Stimulated activated CD8-positive, alpha-beta memory T cell treated with anti-CD3 and anti-CD28 coated beads, Interleukin-4, amount 100 ng/mL, for 24 hours (primary cell): ENCODE measurements at regions not wholly inside any gene's neighbourhood (a gene's known extent, or its start where the extent isn't known, plus 50 kb on each side); places are given as distances from the start of the nearest gene placed in this dataset.
"Not testable (repeated sequence)": the region's sequence is repeated elsewhere in the genome, so short reads cannot be mapped to it uniquely, and the experiment has no call there.

Experiments used
- DNase-seq: peaks from one replicate; pipeline ENCODE4 v3.0.0-alpha.2; 2020; ENCODE audit warnings: low read depth

DNA sequence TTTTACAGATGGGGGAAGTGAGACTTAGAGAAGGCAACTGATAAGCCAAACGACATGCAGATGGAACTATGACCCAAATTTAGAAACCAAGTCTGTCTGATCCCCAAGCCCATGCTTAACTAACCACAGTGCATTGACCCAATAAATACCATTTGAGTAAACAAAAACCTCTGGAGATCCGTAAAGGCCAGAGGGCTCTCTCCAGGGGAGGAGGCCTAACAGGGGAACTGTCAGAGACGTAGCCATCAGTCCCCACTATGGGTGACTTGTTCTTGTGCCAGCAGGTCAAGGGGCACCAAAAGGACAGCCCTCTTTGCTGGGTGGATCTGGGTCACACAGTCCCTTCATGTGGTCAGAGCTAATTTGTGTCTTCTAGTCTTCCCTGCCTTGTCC is 420.2 kb downstream of the BCOR start:
- no peak for DNase-seq

DNA sequence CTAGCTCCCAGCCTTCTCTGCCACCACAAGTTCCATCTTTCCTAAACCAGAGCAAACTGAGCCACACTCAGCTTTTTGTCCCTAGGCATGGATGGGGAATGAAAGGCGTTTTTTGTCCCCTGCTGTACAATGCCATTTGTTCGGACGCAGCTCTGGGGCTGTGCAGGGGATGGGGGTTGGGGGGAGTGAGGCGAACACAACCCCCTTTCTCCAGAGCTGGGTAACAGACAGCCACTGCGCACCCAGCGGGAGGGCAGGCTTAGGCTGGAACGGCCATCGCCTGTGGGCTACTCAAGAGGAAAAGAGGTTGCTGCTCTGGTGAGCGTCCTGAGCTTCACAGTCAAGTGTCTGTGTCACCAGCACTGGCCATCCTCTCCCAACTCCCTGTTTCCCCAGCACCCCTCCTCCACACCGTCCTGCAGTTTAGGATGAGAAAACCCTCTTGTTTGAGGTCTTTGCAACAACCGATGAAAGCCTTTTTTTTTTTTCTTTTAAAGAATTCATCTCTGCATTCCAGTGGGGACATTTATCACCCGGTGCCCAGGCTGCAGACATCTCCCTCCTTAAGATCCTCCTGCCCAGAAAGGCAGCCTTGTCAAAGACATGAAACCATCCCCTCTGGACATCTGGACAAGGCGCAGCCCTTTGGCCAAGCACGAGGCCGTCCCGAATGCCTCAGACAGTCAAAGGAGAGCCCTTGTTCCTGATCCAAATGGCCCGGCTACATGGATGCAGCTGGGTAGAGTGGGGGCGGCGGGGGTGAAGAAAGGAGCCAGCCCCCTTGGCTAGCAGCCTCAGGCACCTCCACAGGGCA is 419.6 kb downstream of the BCOR start:
- DNase-seq, result no peak

DNA sequence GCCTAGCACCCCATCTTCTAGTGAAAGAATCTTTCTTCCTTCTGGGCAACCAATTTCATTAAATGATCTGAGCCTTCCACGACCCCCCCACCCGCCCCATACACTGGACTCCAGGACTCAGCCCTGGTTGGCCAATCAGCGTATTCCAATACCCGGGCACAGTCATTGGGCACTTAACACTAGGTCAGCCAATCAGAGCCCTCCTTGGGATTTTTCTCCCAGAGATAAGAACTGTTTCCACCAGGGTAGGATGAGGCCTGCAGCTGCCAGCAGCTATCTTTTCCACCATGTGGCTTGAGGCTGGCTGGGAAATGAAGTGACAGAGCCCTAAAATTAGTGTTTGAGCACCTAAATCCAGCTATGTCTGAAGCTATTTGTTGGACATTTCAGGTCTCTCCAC is 418.8 kb downstream of the BCOR start:
- DNase-seq, result no peak

- no peak for DNase-seq
Observed at GRCh38 chrX:39679497-39680157, 418.1 kb downstream of the BCOR start.

- no peak for DNase-seq
Observed at GRCh38 chrX:39681885-39682284, 415.9 kb downstream of the BCOR start.

GRCh38 chrX:39682778-39683177 is 415.0 kb downstream of the BCOR start:
- no peak for DNase-seq

DNA sequence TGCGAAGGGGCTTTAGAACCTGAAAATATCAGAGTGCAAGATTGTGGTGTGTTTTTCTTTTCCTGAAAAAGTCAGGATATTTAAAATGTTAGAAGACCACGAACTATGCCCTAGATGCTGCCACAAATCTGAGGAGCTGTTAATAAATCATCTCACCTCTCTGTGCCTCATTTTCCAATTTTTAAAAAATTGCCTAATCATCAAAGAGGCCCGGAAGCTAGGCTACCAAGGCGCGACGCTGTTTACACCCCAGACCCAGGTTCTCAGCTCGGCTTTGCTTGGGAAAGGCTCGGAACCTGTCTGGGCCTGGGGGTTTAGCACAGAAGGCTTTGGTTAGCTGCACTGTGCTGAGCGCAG is 409.6 kb downstream of the BCOR start:
- no peak for DNase-seq

GRCh38 chrX:39688576-39689375 is 409.0 kb downstream of the BCOR start:
- DNase-seq, result no peak

DNA sequence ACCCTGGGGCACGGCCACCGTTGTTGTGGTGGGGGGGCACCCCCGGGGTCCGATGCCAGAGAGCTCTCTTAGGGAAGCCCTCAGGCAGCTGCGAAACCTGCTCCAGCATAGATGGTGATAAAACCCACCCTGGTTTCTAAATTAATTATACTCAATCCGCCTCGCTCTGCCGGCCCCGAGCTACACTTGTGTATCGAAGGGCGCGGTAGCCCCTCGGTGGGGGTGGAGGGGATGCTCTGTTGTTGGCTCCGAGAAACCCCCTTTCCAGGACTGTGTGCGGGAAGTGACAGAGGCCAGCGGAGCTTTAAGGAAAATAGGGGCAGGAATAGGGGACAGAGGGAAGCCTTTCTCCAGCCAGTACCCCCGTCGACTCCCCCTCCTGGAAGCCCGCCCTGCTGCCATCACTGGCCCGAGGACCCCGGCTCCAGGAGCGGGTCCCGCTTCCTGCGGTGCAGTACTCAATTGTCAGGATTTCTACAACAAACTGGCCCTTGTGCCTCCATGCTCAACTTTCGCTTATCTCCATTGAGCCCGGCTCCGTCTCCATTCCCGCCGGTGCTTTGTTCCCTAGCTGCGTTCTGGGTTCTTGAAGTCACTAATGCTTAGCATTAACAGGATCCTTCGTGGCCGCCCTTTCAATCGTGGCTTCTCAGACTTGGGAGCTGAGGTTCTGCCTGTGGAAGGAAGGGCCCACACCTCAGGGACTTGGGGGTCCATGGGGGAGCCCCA is 408.2 kb downstream of the BCOR start:
- no peak for DNase-seq

DNA sequence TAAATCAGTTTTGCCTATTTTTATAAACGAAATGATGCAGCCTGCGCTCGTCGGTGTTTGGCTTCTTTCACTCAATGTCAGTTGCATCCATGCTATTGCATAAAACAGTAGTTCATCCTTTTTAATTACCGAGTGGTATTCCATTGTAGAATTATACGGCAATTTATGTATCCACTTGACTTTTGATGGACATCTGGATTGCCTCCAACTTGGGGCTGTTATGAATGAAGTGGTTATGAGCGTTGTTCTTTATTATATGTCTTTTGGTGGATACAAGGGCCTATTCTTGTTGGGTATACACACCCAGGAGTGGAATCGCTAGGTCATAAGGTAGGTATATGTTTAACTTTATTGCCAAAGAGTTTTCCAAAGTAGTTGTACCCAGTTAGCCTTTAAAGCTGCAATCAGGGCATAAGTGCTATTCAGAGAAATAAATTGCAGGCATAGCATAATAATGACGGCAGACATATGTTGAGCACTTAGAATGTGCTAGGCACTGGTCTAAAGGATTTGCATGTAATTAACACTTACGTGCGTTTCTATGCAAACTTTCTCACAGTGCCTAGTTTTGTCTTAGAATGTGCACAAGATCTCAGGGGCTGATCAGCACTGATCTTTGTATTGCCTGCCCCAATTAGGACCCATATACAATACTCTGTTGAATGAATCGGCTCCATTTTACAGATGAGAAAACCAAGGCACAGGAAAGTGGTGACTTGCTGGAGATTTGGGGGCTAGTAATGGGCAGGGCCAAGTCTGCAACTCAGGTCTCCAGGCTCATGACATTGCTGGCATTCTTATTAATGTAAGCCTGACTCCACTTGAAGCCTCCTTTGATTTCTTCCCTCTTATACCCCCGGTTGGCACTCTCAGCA is 407.0 kb downstream of the BCOR start:
- no peak for DNase-seq

GRCh38 chrX:39691724-39692123 is 406.0 kb downstream of the BCOR start:
- DNase-seq, result no peak

DNA sequence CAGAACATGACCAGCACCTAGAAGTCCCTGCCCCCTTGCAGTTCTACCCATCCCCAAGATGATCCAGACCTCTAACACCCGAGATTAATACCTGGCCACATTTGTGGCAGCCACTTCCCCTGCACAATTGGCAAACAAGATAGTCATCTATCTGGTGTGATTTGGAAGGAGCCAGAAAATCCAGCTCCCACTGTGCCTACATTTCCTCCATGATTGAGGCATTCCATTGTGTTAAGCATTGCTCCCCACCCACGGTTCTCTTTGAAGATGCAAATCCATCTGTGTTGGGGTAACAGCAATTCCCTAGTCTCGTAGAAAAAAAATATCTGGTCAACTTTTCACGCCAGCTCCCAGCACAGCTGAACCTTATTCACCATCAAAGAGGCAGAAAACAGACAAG is 405.0 kb downstream of the BCOR start:
- DNase-seq, result no peak

- no peak for DNase-seq
Observed at GRCh38 chrX:39693298-39693697, 404.5 kb downstream of the BCOR start.

- DNase-seq, result not testable (repeated sequence)
Observed at GRCh38 chrX:39702636-39703035, 395.1 kb downstream of the BCOR start.

- DNase-seq, result no peak
Observed at GRCh38 chrX:39703307-39703706, 394.5 kb downstream of the BCOR start.

DNA sequence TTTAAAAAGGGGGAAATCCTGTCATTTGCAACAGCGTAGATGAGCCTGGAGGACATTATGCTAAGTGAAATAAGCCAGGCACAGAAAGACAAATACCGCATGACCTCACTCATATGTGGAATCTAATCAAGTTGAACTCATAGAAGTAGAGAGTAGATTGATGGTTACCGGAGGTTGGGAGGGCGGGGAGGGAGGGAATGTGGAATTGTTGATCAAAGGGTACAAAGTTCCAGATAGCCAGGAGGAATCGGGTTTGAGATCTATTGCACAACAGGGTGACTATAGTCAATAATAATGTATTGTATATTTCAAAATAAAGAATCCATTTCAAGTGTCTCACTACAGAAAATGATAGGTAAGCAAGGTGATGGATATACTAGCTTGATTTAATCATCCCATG is 393.2 kb downstream of the BCOR start:
- no peak for DNase-seq

DNA sequence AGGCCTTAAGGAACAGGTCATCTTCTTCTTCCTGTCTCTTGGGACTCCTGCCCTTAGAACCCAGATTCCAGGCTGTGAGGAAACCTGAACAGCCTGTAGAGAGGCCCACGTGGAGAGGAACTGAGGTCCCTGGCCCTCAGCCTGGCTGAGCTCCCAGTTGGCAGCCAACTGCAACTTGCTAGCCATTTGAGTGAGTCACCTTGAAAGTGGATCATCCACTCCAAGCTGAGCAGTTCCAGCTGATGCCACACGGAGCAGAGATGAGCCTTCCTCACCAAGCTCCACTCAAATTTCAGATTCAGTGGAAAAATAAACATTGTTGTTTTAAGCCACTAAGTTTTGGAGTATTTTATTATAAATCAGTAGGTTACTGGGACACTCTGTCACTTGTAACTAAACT is 392.5 kb downstream of the BCOR start:
- DNase-seq, result no peak

- DNase-seq, result no peak
Observed at GRCh38 chrX:39709364-39709763, 388.4 kb downstream of the BCOR start.

DNA sequence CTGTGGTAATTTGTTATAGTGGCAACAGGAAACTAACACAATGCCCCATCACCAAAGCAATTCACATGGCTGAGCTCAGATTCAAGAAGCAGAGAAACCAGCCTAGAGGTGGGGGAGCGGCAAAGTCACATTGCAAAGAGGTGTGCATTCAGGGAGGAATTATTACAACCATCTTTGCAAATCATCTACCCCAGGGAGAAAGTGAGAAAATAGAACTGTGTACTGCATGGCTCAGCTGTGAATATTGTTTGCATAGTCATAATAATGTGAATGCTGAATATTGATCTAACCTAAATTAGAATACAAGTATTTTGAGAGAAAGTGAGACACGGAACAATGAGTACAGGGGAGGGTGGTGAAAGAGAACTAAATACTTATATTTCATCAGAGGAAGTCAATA is 387.9 kb downstream of the BCOR start:
- DNase-seq, result no peak

GRCh38 chrX:39710776-39711175 is 387.0 kb downstream of the BCOR start:
- DNase-seq, result no peak

- no peak for DNase-seq
Observed at GRCh38 chrX:39714471-39714870, 383.3 kb downstream of the BCOR start.
